Stimulated activated naive CD4-positive, alpha-beta T cell treated with Interleukin-2 at 50 U/mL for 16 hours (primary cell): ENCODE measurements at regions not wholly inside any gene's neighbourhood (a gene's known extent, or its start where the extent isn't known, plus 50 kb on each side); places are given as distances from the start of the nearest gene placed in this dataset.
"Not testable (repeated sequence)": the region's sequence is repeated elsewhere in the genome, so short reads cannot be mapped to it uniquely, and the experiment has no call there.

Experiments used
- DNase-seq: peaks from one replicate; lab custom pipeline; 2025; lab: John Stamatoyannopoulos, UW

- DNase-seq = no peak
Measured at GRCh38 chr1:8142955-8143629, 117.0 kb upstream of the ERRFI1 start.

DNA sequence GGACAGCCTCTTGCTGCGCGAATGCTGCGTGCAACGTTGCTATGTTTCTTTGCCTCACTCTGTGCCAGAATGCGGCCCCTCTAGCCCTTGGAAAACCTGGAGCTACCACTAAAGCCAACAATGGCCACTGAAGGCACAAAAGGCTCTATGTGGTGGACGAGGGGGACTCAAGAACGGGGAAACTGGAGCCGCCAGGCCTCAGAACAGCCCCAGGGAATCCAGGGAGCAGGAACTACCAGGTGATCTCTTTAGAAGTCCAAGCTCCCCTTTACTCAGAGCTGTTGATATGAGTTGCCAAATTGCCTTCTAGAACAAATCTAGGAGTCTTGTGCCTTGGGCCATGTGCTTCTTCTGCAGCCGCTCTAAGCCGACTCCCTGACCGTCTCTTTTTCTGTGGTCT, 113.8 kb upstream of the ERRFI1 start:
- no peak for DNase-seq

DNA sequence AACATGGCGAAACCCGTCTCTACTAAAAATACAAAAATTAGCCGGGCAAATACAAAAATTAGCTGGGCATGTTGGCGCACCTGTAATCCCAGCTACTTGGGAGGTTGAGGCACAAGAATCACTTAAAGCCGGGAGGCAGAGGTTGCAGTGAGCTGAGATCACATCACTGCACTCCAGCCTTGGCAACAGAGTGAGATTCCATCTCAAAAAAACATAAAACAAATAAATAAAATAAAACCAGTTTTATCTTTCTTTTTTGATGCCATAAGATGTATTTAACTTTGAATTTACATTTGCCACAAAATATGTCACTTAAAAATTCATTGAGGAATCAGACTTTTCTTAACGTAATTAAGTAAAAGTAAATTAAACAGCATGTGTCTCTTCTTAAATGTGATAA, 113.3 kb upstream of the ERRFI1 start:
- no peak for DNase-seq

DNA sequence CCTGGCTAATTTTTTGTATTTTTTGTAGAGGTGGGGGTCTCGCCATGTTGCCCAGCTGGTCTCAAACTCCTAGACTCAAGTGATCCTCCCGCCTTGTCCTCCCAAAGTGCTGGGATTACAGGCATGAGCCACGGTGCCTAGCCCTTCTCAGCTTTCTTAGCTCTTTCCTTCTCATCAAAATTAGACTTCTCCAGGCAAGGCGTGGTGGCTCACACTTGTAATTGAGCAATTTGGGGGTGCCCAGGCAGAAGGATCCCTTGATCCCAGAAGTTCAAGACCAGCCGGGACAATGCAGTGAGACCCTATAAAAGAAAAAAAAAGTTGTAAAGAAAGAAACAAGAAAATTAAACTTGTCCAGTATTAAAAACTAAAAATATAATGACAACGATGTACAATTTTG, 112.6 kb upstream of the ERRFI1 start:
- no peak for DNase-seq

- no peak for DNase-seq
Measured at GRCh38 chr1:8137481-8138244, 111.6 kb upstream of the ERRFI1 start.

- DNase-seq = no peak
Measured at GRCh38 chr1:8136766-8137165, 110.7 kb upstream of the ERRFI1 start.

- no peak for DNase-seq
Measured at GRCh38 chr1:8135250-8135649, 109.1 kb upstream of the ERRFI1 start.

- DNase-seq = no peak
Measured at GRCh38 chr1:8134546-8135235, 108.6 kb upstream of the ERRFI1 start.

DNA sequence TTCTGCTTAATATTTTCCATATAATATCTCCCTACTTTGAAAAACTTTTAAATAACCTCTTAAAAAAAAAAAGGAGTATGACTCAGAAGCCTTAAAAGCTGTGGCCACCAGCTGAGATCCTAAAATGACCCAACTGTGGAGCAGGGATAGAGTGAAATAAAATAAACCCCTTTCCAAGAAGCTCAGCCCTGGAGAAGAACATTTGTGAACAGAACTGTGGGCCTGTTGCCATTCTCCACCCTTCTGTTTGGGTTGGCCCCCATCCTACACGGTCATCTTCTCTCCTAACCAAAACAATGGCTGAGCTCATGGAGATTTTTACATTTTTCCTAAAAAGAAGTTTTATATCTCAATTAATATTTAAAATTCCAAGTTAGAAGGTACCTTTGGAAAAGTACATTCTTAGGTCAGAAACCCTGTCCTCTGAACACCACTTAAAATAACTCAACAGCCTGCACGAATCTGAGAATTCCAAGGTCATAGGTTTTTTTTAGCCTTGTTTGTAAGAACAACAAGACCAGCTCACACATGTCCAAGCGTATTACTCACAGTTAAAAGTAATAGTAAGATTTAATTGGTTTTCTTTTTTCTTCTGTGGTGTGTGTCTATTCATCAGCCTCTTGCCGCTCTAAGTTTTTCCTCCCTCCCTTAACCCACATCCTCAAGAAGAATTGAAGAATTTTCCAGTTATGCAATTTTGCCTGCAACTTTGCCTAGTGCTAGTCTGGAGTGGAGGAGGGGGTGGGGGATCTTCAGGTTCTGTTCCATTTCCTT, 107.7 kb upstream of the ERRFI1 start:
- no peak for DNase-seq

- no peak for DNase-seq
Measured at GRCh38 chr1:8133190-8133589, 107.1 kb upstream of the ERRFI1 start.

DNA sequence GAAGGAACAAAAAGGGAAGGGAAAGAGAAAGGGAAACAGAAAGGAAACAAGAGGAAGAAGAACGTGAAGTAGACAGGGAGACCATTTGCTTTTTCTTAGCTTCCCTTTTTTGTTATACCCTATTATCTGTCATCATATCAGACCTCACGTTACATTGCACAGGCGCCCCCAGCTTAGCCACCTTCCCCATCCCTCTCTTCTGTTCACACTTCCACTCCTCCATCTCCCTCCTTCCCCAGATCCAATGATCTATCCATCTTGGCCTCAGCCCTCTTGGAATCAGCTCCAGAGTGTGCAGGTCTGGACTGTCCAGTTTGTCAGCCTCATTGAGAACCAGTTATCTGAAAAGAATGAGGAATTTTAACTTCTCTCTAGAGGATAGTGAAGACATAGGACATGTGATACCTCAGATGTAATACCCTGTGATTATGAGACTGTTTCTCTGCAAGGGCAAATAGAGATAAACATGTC, 101.1 kb upstream of the ERRFI1 start:
- DNase-seq = no peak

DNA sequence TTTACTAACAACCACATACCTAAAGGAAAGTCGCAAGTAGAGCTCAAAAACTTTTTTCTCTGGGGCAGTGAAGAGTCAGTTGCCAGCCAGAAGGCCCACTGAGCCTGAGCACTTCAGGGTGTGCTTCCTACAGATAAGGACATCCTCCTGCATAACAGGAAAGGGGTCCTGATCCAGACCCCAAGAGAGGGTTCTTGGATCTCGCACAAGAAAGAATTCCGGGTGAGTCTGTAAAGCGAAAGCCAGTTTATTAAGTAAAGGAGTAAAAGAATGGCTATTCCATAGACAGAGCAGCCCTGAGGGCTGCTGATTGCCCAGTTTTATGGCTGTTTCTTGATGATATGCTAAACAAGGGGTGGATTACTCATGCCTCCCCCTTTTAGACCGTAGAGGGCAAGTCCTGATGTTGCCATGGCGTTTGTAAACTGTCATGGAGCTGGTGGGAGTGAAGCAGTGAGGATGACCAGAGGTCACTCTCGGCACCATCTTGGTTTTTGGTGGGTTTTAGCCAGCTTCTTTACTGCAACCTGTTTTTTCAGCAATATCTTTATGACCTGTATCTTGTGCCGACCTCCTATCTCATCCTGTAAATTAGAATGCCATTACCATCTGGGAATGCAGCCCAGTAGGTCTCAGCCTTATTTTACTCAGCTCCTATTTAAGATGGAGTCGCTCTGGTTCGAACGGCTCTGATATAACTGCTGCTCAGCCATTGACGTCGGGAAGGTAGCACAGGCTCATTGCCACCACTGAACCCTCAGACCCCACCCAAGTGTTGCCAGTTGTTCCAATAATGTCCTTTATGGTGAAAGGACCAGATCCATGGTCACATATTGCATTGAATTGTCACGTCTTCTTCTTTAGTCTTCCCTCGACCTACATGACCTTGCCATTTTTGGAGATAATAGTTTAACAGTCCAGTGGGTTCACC, 96.6 kb upstream of the ERRFI1 start:
- no peak for DNase-seq

GRCh38 chr1:8122160-8122476, 96.0 kb upstream of the ERRFI1 start:
- DNase-seq = no peak

GRCh38 chr1:8121261-8122159, 95.4 kb upstream of the ERRFI1 start:
- DNase-seq = no peak

GRCh38 chr1:8120693-8121260, 94.7 kb upstream of the ERRFI1 start:
- DNase-seq = no peak

GRCh38 chr1:8118736-8119135, 92.6 kb upstream of the ERRFI1 start:
- DNase-seq = not testable (repeated sequence)

DNA sequence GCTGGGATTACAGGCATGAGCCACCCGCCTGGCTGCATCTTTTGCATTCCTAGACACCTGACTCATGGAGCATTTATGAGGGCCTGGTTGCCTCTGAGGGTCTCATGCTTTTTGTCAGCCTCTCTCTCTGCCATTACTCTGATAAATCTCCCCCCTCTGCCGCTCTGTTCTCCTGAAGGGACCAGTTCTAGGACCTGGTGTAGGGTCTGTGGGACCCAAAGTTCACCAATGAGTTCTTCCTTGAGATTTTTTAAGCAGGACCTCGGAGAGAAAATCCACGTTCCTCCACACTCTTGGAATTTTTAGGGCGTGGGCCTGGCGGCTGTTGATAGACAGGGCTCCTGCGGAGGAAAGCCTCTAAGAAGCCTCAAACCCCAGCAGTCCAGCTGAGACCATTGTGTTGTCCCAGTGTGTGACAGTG, 91.9 kb upstream of the ERRFI1 start:
- DNase-seq = no peak

- no peak for DNase-seq
Measured at GRCh38 chr1:8116894-8117264, 90.8 kb upstream of the ERRFI1 start.

DNA sequence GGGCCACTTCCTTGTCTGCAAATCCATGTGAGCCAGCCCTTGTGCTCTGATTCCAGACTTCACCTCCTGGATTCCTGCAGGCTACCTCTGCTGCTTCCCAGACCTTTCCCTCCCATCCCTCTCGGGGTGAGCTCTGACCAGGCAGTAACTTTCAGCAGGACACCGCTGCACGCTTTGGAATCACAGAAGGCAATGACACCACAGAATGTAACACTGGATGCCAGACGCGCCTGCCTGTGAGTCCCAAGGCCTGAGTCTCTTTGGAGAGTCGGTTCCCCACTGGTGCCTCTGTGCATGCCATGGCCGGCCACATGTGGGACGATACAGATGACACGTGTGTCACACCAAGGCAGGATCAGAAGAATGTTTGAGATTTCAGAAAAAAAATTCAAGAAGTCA, 89.7 kb upstream of the ERRFI1 start:
- no peak for DNase-seq
